ENCODE measurements at regions not wholly inside any gene's neighbourhood (a gene's known extent, or its start where the extent isn't known, plus 50 kb on each side); places are given as distances from the start of the nearest gene placed in this dataset.

- TF ChIP-seq BHLHE40 (IDR thresholded peaks at IDR 0.05; ENCODE audit: borderline replicate concordance) (no peak), LEF1 (IDR thresholded peaks at IDR 0.05; ENCODE audit: borderline replicate concordance) (no peak), SP1 (IDR thresholded peaks at IDR 0.05) (no peak), ARNT (IDR thresholded peaks at IDR 0.05) (no peak), FOXK2 (IDR thresholded peaks at IDR 0.05) (no peak), FOXA1 (IDR thresholded peaks at IDR 0.05) (no peak), ZNF384 (IDR thresholded peaks at IDR 0.05) (no peak), ELF4 (IDR thresholded peaks at IDR 0.05) (no peak), FOXM1 (IDR thresholded peaks at IDR 0.05; ENCODE audit: borderline replicate concordance) (no peak), HDGF (IDR thresholded peaks at IDR 0.05; ENCODE audit: borderline replicate concordance) (no peak)
Observed at GRCh38 chr6:164579035-164579434, 730.4 kb downstream of the C6orf118 start.

Data from HEK293T (cell line).